Smooth muscle cell (in vitro differentiated cells): ENCODE measurements at regions not wholly inside any gene's neighbourhood (a gene's known extent, or its start where the extent isn't known, plus 50 kb on each side); places are given as distances from the start of the nearest gene placed in this dataset.

Experiments used
- DNase-seq: peaks from one replicate; lab custom pipeline; 2025; ENCODE audit not compliant: unreplicated experiment; lab: John Stamatoyannopoulos, UW
- H2AFZ ChIP-seq: fragments of 200-600 bp; sonication (generic); 2 replicates; pipeline ENCODE4 v1.6.0; 2016; ENCODE audit warnings: antibody characterized with exemption, low read depth, mild to moderate bottlenecking
- H3F3A ChIP-seq: fragments of 200-600 bp; sonication (generic); 2 replicates; pipeline ENCODE4 v1.6.0; 2017; ENCODE audit warnings: antibody characterized with exemption, low read depth
- H3K27ac ChIP-seq: fragments of 200-600 bp; sonication (generic); 2 replicates; pipeline ENCODE4 v1.5.1; 2016; ENCODE audit warnings: low read depth, mild to moderate bottlenecking
- H3K27me3 ChIP-seq: fragments of 200-600 bp; sonication (generic); 2 replicates; pipeline ENCODE4 v1.6.1; 2016; ENCODE audit warnings: low read depth, mild to moderate bottlenecking
- H3K36me3 ChIP-seq: fragments of 200-600 bp; sonication (generic); 2 replicates; pipeline ENCODE4 v1.5.1; 2016; ENCODE audit warnings: low read depth
- H3K4me1 ChIP-seq: fragments of 200-600 bp; sonication (generic); 2 replicates; pipeline ENCODE4 v1.5.1; 2016; ENCODE audit warnings: low read depth
- H3K4me2 ChIP-seq: fragments of 200-600 bp; sonication (generic); 2 replicates; pipeline ENCODE4 v1.6.0; 2016; ENCODE audit warnings: mild to moderate bottlenecking
- H3K4me3 ChIP-seq: fragments of 200-600 bp; sonication (generic); 2 replicates; pipeline ENCODE4 v1.5.1; 2016; ENCODE audit warnings: mild to moderate bottlenecking
- H3K79me2 ChIP-seq: fragments of 200-600 bp; sonication (generic); 2 replicates; pipeline ENCODE4 v1.6.0; 2016; ENCODE audit warnings: low read depth, mild to moderate bottlenecking
- H3K9ac ChIP-seq: fragments of 200-600 bp; sonication (generic); 2 replicates; pipeline ENCODE4 v1.6.0; 2016; ENCODE audit warnings: low read depth
- H3K9me3 ChIP-seq: fragments of 200-600 bp; sonication (generic); replicated peaks from 2 replicates; pipeline ENCODE4 v1.5.1; 2016; ENCODE audit warnings: low read depth
- H4K20me1 ChIP-seq: fragments of 200-600 bp; sonication (generic); 2 replicates; pipeline ENCODE4 v1.6.0; 2016; ENCODE audit warnings: low read depth
- CTCF ChIP-seq: fragments of 200-600 bp; sonication (generic); IDR thresholded peaks from 2 replicates; pipeline ENCODE4 v1.5.1; 2017; ENCODE audit warnings: borderline replicate concordance, mild to moderate bottlenecking, antibody characterized with exemption; ENCODE audit not compliant: insufficient read depth, poor library complexity, severe bottlenecking
- WGBS: methylation state at CpG from one replicate; pipeline ENCODE4 v1.1.7; 2016; ENCODE audit warnings: low lambda C conversion rate; 5-methylcytosine and 5-hydroxymethylcytosine counted together

- H3K36me3 ChIP-seq: no peaks in the 10 kb centered on the region
Measured at GRCh38 chr6:130766239-130767144, 60.7 kb upstream of the SMLR1 start.

GRCh38 chr6:130769861-130770260 lies 57.3 kb upstream of the SMLR1 start:
- Histone ChIP-seq H4K20me1 (no peaks in the 10 kb centered on the region), H2AFZ (no peak overlapping the region), H3K4me1 (no peaks in the 10 kb centered on the region), H3K79me2 (no peaks in the 10 kb centered on the region), H3K4me3 (no peak overlapping the region), H3K27me3 (no peaks in the 10 kb centered on the region), H3K4me2 (no peak overlapping the region), H3F3A (peaks cover 4% of the 10 kb centered on the region), H3K36me3 (no peaks in the 10 kb centered on the region), H3K9ac (no peak overlapping the region), H3K27ac (no peak overlapping the region), H3K9me3 (no peaks in the 10 kb centered on the region)
- 92% methylated on average over 1 of the region's 1 CpG for WGBS
- TF ChIP-seq CTCF: no peak
- DNase-seq: no peak

More at GRCh38 chr6:130766239-130767144, 60.7 kb upstream of the SMLR1 start:
- Histone ChIP-seq H3K27me3 (no peaks in the 10 kb centered on the region), H3K27ac (no peak overlapping the region), H3K9ac (no peak overlapping the region), H3K9me3 (no peaks in the 10 kb centered on the region), H4K20me1 (no peaks in the 10 kb centered on the region), H3K4me3 (no peak overlapping the region), H3K79me2 (no peaks in the 10 kb centered on the region), H3F3A (peaks cover 4% of the 10 kb centered on the region), H3K4me1 (no peaks in the 10 kb centered on the region), H3K4me2 (no peak overlapping the region), H2AFZ (no peak overlapping the region)
- no peak for TF ChIP-seq CTCF
- no peak for DNase-seq
- 68% methylated on average over 7 of the region's 7 CpGs for WGBS

- WGBS: 88% methylated on average over 3 of the region's 3 CpGs
- Histone ChIP-seq H3K9ac (no peak overlapping the region), H3K4me3 (no peak overlapping the region), H3K36me3 (no peaks in the 10 kb centered on the region), H3F3A (no peaks in the 10 kb centered on the region), H4K20me1 (no peaks in the 10 kb centered on the region), H3K27ac (no peak overlapping the region), H2AFZ (no peak overlapping the region), H3K27me3 (no peaks in the 10 kb centered on the region), H3K4me2 (no peak overlapping the region), H3K79me2 (no peaks in the 10 kb centered on the region), H3K4me1 (no peaks in the 10 kb centered on the region), H3K9me3 (no peaks in the 10 kb centered on the region)
- no peak for DNase-seq
- no peak for TF ChIP-seq CTCF
Measured at GRCh38 chr6:130771741-130772140, 55.5 kb upstream of the SMLR1 start.

- Histone ChIP-seq H3K9me3 (no peaks in the 10 kb centered on the region), H3K79me2 (no peaks in the 10 kb centered on the region), H3K9ac (no peak overlapping the region), H3K4me3 (no peak overlapping the region), H3K36me3 (no peaks in the 10 kb centered on the region), H3F3A (no peaks in the 10 kb centered on the region), H3K4me2 (no peak overlapping the region), H2AFZ (no peak overlapping the region), H4K20me1 (no peaks in the 10 kb centered on the region), H3K4me1 (no peaks in the 10 kb centered on the region), H3K27me3 (no peaks in the 10 kb centered on the region), H3K27ac (no peak overlapping the region)
- no peak for TF ChIP-seq CTCF
- WGBS: 87% methylated on average over 3 of the region's 3 CpGs
- DNase-seq: no peak
Measured at GRCh38 chr6:130773860-130774259, 53.3 kb upstream of the SMLR1 start.
